ENCODE measurements at regions not wholly inside any gene's neighbourhood (a gene's known extent, or its start where the extent isn't known, plus 50 kb on each side); places are given as distances from the start of the nearest gene placed in this dataset.

GRCh38 chr19:28472843-28473242 lies 740.1 kb downstream of the UQCRFS1 start:
- Histone ChIP-seq H3K36me3 (ENCODE audit: low read depth) (no peaks in the 10 kb centered on the region), H3K9me2 (ENCODE audit: insufficient read depth) (no peaks in the 10 kb centered on the region), H3K27me3 (ENCODE audit: insufficient read depth, low read depth) (peaks cover 26% of the 10 kb centered on the region), H3K9me3 (ENCODE audit: insufficient read depth, low read depth) (no peaks in the 10 kb centered on the region), H2AFZ (no peak overlapping the region), H4K20me1 (ENCODE audit: insufficient read depth) (no peaks in the 10 kb centered on the region), H3K4me3 (no peak overlapping the region), H3K79me2 (ENCODE audit: low read depth) (no peaks in the 10 kb centered on the region), H3K27ac (no peak overlapping the region), H3K4me2 (no peak overlapping the region), H3K4me1 (replicated peaks; ENCODE audit: insufficient read depth) (no peaks in the 10 kb centered on the region), H3F3A (ENCODE audit: insufficient read depth, low read depth) (no peaks in the 10 kb centered on the region)
- TF ChIP-seq EZH2 (IDR thresholded peaks at IDR 0.05; ENCODE audit: low read depth) (no peak), CTCF (conservative IDR thresholded peaks at IDR 0.05) (no peak)
- DNase-seq = no peak
- ChIA-PET CTCF (no interaction called here), POLR2A (ENCODE audit: unreplicated experiment) (no interaction called here)
- no TSS peak for BruUV-seq (replicated peaks)
- intact Hi-C loops (cut with micrococcal nuclease; ENCODE audit: unreplicated experiment) = no loop called here

GRCh38 chr19:28471731-28472510 lies 741.0 kb downstream of the UQCRFS1 start:
- Histone ChIP-seq H2AFZ (no peak overlapping the region), H4K20me1 (ENCODE audit: insufficient read depth) (no peaks in the 10 kb centered on the region), H3K9me2 (ENCODE audit: insufficient read depth) (no peaks in the 10 kb centered on the region), H3K4me1 (replicated peaks; ENCODE audit: insufficient read depth) (no peaks in the 10 kb centered on the region), H3K27ac (no peak overlapping the region), H3K36me3 (ENCODE audit: low read depth) (no peaks in the 10 kb centered on the region), H3F3A (ENCODE audit: insufficient read depth, low read depth) (no peaks in the 10 kb centered on the region), H3K4me3 (no peak overlapping the region), H3K27me3 (ENCODE audit: insufficient read depth, low read depth) (peaks cover 26% of the 10 kb centered on the region), H3K4me2 (no peak overlapping the region), H3K9me3 (ENCODE audit: insufficient read depth, low read depth) (no peaks in the 10 kb centered on the region), H3K79me2 (ENCODE audit: low read depth) (no peaks in the 10 kb centered on the region)
- TF ChIP-seq EZH2 (IDR thresholded peaks at IDR 0.05; ENCODE audit: low read depth) = no peak
- TF ChIP-seq CTCF (conservative IDR thresholded peaks at IDR 0.05) = no peak
- POLR2A ChIA-PET (ENCODE audit: unreplicated experiment) = no interaction called here
- no peak for DNase-seq
- no TSS peak for BruUV-seq (replicated peaks)
- CTCF ChIA-PET = interaction anchor here (0.7 kb wide), 1 partner anchor 145 kb away, joined by 3 read pairs; no protein-coding TSS in a partner anchor
- intact Hi-C loops (cut with micrococcal nuclease; ENCODE audit: unreplicated experiment) = no loop called here

- POLR2A ChIA-PET (ENCODE audit: unreplicated experiment) = no interaction called here
- intact Hi-C loops (cut with micrococcal nuclease; ENCODE audit: unreplicated experiment) = loop anchor here (2.0 to 5.0 kb wide), 4 partner anchors 163 to 1128 kb away; no protein-coding TSS in a partner anchor
- no peaks in the 10 kb centered on the region for H3F3A ChIP-seq (ENCODE audit: insufficient read depth, low read depth)
- CTCF ChIA-PET = no interaction called here
- H3K4me2 ChIP-seq = no peak overlapping the region
- no TSS peak for BruUV-seq (replicated peaks)
- H3K9me3 ChIP-seq (ENCODE audit: insufficient read depth, low read depth) = no peaks in the 10 kb centered on the region
- H3K4me1 ChIP-seq (replicated peaks; ENCODE audit: insufficient read depth) = no peaks in the 10 kb centered on the region
- H3K27ac ChIP-seq = no peak overlapping the region
- H2AFZ ChIP-seq = no peak overlapping the region
- H3K36me3 ChIP-seq (ENCODE audit: low read depth) = no peaks in the 10 kb centered on the region
- H3K27me3 ChIP-seq (ENCODE audit: insufficient read depth, low read depth) = peaks cover 24% of the 10 kb centered on the region
- no peaks in the 10 kb centered on the region for H4K20me1 ChIP-seq (ENCODE audit: insufficient read depth)
- TF ChIP-seq CTCF (conservative IDR thresholded peaks at IDR 0.05) (no peak), EZH2 (IDR thresholded peaks at IDR 0.05; ENCODE audit: low read depth) (no peak)
- no peak overlapping the region for H3K4me3 ChIP-seq
- H3K9me2 ChIP-seq (ENCODE audit: insufficient read depth) = no peaks in the 10 kb centered on the region
- H3K79me2 ChIP-seq (ENCODE audit: low read depth) = no peaks in the 10 kb centered on the region
- DNase-seq = no peak
Measured at GRCh38 chr19:28469544-28469943, 743.4 kb downstream of the UQCRFS1 start.

All from PC-9 (cell line).